CD1c-positive myeloid dendritic cell (primary cell): ENCODE measurements at regions not wholly inside any gene's neighbourhood (a gene's known extent, or its start where the extent isn't known, plus 50 kb on each side); places are given as distances from the start of the nearest gene placed in this dataset.

Experiments
- DNase-seq: peaks from one replicate; pipeline ENCODE4 v3.0.0-alpha.2; 2016; ENCODE audit errors: extremely low spot score

DNA sequence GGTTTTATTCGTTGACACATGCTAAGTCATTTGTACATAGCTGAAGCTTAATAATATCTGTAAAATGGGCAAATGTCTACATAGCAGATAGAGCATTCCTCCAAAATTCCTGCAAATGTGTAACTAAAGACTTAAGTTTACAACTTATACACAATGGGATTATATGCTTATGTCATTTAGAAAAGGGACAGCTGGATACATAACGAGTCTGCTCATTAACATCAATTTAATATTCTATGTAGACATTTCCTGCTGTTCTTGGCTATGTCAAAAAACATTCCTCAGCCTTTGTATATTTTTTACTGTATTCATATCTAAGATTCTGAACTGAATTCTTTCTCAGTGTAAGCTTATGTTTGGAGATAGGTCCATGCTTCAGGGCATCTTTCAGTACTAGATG, 762.2 kb downstream of the NR2F2 start:
- DNase-seq = no peak

DNA sequence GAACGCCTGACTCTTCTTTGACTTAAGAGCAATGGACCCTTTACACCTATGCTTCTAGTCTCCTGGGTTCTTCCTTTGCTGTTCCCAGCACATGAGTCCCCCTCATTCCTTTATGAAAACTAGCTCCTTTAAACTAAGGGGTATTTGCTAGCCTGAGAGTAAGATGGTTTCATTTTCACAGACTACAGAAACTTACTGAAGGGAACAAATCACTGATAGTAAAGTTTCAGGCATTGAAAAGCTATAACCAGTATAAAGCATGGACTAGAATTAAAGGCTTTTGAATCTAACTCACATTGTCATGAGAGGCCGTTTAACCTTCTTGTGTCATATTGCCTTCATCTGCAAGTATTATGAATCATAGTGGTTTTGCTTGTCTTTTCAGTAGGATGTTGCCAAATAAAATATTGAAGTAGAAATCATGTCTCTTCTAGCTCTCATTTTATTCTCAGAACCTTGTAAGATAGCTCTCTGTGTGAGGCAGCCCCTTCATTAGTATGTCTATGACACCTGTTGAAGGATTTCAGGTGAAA, 765.9 kb downstream of the NR2F2 start:
- no peak for DNase-seq

DNA sequence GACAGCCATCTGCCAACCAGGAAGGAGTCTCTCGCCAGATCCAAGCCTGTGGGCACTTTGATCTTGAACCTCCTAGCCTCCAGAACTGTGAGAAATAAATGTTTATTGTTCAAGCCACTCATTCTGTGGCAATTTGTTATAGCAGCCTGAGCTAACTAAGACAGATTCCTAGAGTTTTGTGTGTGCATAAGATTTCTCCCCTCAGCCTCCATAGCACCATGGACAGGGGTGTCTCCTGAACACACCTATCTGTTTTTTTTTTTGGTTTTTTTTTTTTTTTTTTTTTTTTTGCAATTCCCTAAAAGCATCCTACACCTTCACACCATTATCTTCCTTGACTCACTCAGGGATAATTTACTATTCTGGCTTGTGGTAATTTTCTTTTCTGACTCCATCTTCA, 768.5 kb downstream of the NR2F2 start:
- no peak for DNase-seq

DNA sequence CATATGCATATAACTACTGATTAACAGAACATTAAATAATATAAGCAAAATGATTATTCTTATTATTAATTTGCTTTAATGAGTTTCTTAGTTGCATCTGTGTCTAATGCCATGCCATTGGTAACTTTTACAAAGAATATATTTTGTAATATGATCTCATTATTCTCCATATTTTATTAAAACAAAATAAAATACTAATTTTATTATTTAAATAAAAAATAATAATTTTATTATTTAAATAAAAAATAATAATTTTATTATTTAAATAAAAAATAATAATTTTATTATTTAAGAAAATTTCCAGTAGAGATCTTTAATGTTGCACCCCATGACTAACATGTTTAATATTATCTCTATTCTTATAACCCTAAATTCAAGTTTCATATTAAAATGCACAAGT, 771.1 kb downstream of the NR2F2 start:
- no peak for DNase-seq

DNA sequence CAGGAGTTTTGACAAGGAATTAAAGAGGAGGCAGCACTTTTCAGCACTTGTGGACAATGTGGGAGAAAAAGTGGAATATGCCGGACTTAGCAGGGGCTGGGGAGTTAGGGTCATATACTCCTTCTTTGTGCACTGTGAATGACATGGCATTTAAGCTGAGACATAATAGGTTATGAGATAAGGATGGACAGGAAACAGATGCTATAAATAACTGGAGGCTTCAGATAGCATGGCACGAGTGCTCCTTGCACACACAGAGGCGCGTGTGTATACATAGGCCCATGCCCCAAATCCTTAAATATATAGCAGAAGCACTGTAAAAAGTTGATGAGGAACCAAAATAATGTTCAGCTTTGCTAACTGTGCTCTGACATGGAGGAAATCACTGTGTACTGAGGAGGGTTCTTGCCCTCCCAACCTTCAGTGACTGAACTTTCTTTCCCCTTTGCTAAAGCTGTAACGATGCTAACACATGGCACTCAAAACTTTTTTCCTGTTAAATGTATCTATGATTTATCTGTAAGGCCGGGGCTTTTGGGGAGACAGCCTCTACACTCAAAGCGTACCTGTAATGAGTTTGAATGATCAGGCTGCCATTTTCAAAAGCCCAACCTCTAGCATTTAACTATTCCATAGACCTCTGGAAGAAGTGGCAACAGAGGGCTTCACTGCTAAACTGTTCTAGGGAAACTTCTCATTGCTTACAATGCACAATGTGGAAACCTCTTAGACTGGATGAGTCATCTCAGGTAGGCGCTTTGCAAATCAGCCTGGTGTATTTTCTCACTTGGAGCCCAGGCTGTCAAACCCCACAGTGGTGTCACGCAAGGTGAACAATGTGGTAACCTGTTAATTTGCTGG, 784.6 kb downstream of the NR2F2 start:
- DNase-seq = no peak

DNA sequence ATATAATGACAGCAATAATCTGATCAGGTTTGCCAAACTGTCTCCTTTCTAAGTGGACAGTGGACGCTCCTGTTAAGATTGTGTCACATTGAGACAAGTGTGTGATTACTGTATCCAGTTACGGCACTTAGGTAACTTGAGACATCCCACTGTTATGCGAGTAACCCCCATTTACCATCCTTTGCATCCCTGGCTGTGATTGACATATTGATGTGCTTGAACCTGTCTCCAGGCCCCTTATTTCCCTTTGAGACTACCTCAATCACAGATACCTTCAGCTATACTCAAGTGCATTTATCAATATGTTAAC, 785.2 kb downstream of the NR2F2 start:
- no peak for DNase-seq

DNA sequence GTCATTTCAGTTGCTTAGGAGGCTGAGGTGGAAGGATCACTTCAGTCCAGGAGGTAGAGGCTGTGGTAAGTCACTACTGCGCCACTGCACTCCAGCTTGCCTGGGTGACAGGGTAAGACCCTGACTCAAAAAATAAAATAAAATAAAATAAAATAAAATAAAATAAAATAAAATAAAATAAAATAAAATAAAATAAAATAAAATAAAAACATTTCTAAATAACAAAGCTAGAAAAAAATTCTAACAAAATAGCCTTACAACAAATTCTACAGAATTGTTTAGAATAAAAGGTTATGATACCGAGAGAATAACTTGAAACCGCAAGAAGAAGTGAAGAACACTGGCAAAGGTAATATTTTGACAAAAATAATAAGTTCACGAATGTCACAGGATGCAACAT, 794.3 kb downstream of the NR2F2 start:
- DNase-seq = no peak

DNA sequence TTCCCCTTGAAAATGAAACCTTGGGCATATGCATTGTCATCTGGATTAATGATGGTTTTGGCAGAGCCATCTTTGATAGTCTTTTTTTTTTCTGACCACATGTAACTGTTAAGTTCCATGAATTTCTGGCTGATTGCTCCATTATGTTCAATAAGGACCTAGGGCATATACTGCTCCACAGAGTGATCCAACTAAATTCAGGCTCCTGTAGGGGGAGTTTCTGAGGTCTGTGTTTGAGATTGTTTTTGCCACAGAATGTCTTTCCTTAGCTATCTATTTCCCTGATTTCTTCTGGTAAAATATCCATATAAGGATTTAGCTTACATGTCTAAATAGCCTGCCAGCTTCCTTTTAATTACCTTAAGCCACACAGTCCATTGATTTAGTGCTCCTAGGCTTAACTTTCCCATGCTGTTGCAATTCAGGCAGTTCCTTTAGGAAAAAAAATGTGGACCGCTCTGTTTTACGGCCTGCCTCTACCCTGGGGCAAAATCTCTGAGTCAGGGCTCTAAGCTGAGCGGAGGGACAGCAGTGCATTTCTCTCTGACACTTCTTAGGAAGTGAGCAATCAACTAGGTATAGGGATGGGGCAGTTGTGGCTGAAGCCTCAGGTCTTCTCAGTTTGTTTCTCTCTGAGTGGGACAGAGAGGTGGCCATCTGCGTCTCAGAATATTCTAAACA, 796.2 kb downstream of the NR2F2 start:
- no peak for DNase-seq

DNA sequence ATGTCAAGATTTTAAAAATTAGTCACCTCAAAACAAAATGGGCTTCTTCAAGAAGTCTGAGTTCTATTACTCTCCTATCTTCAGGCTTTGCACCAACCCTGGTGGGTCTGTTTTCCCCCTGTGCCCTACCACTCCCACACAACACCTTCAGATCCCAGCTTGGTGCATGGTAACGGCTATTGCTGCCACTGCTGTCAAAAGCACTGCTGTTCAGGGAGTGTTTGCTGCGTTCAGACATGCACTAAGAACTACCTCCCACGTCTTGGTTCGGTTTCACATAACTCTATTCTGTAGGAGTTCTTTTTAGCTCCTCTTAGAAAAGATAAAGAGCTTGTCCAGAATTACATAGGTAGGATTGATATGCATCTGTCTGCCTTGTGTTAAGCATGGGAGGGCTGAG, 799.2 kb downstream of the NR2F2 start:
- DNase-seq = no peak

DNA sequence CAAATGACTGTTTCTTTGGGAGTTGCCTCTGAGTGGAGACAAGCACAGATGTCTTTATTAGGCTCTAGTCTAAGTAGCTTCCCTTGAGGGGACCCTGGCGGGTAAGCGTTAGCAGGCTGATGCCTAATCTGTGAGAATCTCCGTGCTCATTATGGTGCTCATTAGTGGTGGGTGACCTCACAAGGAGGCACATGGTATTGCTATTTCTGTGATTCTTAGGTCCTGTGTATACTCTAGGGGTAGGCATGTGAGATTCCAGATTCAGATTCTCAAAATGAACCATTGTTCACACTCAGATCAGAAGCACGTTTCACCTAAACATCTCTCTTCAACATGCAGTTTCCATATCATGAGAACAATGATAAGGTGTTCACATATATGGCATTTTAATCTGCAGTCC, 809.7 kb downstream of the NR2F2 start:
- no peak for DNase-seq

DNA sequence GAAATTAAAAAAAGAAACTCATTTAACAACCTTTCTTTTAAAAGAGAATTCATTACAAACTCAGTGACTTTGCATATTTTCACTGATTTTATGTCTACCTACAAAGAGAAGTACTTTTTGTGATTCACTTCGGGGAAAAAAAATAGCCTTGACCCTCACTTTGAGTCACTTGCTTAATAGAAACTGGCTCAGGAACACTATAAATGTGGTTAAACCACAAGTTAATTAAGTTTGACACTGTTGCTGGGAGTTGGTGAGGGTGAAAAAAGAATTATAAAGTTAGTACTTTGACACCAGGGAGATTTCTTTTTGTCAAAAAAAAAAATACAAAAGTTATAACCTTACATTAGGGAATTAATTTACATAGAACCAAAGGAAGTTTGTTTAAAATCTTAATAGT, 810.9 kb downstream of the NR2F2 start:
- DNase-seq = no peak

DNA sequence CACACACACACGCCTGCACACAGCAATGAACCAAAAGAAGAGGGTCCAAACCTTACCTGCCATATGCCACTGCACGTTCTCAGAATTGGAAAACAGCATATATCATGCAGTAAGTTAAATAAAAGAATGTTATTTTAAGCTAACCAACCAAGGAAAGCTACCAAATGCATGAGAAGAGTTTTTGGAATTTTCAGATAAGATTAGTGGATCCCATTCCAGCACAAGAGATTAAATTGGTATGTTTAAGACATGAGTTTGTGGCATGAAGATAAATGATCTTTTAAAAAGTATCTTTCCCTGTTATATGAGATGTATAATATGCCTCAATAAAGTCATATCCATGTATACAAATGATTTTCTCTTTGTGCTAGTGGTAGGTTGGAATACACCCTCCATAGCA, 811.4 kb downstream of the NR2F2 start:
- no peak for DNase-seq

DNA sequence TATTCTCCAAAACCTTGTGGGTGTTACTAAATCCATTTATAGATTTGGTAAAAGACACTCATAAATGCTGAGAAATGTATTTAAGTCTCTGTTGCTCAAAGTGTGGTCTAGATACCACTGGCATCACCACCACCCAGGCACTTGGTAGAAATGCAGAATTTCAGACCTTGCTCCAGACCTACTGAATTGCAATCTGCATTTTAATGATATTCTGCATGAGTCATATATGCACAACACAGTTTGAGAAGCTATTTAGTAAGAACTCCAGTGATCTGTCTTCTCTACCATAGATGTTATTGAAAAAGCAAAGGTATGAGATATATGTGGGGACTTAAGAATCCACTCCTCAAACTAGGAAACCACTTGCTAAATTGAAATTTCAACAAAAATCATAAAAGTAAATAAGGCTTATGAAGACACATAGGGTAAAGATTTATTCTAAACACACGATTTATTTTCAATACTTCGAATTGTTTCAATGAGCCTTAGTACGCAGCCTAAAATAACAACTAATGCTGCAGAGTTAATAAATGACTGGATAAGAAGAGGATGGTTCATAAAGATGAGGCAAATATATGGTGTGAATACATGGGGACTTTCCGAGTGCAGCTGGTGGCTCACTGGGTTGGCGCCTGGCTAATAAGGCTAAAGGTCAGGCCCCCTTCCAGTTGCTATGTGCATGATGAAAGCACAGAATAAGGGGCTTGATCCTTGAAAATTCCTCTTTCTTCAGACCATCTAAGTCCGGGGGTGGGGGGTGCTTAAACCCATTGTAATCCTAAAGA, 813.3 kb downstream of the NR2F2 start:
- DNase-seq = no peak

DNA sequence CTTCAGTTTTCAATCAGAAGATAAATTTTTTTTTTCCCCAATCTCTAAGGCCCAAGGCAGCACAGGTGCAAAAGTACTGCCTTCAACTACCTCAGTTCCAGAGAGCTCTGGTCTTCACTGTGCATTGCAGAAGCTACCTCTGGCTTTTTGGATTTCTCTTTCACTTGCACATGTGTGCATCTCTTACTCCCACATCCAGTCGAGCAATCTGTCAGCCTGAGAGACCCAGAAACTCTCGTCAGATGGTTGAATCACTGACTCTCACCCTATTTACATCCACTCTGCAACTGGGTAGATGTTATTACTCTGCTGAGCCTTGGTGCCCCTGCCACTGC, 813.8 kb downstream of the NR2F2 start:
- no peak for DNase-seq

DNA sequence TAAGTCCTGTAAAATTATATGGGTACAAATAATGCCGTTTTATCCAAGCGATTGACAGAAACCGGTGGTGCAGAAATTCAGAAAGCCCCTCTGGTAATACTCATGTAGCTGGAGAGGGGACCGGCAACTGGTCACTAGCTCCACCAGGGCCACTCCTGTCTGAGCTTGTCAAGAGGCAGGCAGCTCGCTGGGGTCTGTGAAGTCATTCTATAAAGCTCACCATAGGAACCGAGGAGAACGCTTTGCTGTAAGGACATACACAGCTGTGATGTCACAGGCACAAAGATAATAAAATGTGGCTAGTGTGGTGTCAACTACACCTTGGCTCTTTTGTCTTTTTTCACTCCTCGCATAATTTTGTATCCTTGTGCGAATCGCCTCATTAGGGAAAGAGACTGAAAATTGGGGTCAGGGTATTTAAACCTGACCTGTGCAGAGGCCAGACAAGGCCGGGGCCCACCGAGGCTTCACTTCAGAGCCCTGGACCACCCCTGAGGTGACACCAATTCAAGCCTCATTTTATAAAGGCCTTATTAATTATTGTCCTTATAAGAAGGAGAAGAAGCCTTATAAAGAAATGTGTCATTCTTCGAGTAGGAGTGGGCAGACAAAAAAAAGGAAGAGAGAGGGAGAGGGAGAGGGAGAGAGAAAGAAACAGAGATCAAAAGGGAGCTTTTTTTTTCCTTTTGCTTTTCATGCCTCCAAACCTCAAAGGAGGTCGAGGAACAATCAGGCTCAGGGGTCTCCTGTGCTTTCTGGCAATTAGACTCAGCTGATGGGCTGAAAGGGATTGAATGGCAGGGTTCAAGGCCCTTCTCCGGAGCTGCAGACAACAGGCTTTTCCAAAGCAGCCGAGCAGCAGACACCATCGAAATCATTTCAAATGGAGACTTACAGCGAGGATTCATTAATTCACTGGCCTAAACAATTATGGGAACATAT, 813.3 kb upstream of the ARRDC4 start:
- no peak for DNase-seq

DNA sequence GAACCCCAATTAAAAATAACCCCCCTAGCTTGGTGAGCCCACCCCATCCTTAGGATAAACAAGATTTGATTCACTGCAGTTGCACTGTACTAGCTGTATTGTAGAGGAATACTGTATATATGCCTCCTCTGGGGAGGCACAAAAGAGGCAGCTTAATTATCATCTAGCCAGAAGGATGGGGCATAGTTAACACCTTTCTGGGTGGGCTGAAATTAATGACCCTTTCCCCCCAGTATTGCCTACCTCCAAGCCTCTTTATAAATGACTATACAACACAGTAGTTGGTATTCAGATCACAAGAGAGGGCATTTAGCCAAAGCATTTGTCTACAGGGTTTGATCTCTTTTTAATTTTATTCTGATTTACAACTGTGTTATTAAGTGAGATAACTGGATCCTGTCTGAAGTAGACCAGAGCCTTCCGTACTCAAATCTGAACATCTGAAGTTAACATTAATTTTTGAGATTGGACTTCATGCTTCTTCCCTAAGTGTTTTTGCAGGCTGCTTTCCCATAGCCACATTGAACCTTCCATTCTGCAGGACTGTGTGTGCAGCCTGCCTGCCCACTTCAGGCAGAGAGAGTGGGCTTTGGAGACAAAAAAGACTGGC, 807.0 kb upstream of the ARRDC4 start:
- DNase-seq = no peak

DNA sequence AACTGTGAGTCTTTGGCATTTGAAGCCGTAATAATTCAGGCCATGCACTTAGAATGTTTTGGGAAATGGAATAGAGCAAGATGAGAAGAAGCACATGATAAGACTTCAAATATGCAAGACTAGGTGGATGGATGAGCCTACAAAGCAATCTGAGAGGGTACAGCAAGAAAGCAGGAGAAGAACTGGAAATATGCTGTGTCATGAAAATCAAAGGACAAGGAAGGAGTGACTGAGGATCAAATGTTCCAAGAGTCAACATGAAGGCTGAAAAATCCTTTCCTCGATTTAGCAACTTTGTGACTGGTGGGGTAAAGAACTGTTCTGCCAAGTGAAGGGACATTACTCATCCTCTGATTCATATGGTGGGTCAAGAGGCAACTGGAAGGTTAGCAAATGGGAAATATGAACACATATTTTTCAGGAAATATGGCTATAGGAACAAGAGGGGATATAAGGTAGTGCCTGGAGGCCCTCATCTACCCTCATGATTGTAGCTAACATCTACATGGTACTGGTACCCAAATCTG, 803.7 kb upstream of the ARRDC4 start:
- no peak for DNase-seq

DNA sequence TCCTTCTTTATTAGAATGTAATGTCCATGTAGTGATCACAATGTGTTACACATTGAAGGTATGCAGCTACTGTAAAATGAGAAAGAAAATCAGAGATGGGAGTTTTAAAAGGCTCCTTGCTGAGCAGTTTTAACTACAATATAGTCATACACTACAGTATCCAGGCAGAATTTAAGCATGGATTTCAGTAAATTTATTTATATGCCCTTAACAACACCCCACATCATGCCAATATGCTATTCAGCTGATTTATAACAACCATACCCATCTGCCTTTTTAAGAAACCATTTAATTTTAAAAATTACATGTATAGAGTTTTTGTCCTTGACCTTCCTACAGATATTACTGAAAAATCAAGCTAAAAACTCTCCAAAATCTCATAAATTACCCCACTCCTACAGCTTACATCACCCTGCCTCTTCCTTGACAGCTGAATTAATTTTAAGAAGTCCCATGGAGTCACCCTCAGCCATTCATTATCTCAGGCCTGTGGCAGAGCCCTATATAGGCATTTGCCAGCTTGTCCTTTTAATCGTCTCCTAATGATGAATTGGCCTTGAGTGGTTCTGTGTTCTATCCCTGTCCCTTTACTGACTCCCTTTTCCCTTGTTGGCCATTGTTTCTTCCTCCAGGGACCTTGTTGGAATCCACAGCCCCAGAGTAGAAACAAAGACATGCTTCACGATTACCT, 797.6 kb upstream of the ARRDC4 start:
- DNase-seq = no peak

DNA sequence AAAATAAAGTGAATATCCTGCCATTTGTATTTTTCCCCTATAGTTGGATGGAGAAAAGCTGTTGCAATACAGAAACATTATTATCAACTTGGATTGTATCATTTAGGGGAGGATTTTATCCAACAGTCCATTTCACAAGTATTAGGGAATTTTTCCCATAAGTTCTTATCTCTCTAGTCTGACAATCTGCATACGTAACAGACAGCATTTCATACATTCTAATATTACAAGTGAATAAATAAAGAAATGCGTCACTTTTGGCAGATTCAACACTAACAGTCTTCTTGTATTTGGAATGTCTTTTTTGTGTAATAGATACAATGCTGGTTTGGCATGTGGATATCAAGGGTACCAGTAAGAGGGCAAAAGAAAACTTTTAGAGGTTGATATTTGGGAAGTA, 795.3 kb upstream of the ARRDC4 start:
- no peak for DNase-seq

DNA sequence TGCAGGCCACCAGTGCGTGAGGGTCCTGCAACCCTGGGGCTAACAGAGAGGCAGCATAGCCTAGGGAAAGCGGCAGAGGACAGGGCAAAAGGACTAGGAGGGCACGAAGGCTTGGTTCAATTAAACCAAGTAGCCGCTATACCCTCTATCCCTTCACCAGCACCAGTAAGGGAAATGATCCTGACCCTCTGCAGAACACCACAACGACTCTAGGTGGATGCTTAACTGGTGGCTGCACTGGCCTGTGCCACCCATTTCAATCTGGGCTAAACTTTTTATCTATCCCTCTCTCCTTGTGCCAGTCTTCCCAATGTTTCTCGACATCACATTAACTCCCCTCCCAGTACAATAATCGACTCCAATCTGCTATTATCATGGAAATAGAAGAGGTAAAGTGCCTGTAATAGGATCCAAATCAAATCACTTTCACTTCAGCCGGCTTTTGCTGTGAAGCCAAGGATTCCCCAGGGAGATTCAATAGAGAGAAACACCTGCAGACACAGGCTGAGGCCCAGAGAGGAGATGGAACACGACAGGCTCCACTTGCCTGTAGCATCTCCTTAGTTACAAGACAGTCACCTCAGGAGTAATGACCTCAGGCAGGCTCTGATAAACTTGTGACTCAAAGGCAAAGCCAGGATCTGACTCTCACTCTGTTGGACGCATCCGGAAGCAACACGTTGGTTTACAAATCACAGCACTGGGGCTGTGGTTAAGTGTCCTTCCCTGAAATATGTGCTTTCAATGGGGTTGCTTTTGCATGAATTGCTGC, 791.6 kb upstream of the ARRDC4 start:
- DNase-seq = no peak
